Spleen (tissue), 11 donors: ENCODE measurements at regions not wholly inside any gene's neighbourhood (a gene's known extent, or its start where the extent isn't known, plus 50 kb on each side); places are given as distances from the start of the nearest gene placed in this dataset.

Experiments
- DNase-seq: peaks from one replicate; pipeline ENCODE4 v3.0.0-alpha.2; 2020
- H3K27ac ChIP-seq, 8 donors: fragments of 200-600 bp; sonication (generic) in 7 of 8; 1 replicate in 4 of 8; 2 replicates in 4 of 8; pipeline versions ENCODE4 v1.5.0 to v1.8.0; 2016 to 2021; ENCODE audit warnings: inconsistent platforms in 4 of 8, mild to moderate bottlenecking in 4 of 8, moderate library complexity in 1 of 8
- H3K27me3 ChIP-seq, 7 donors: fragments of 200-600 bp; sonication (generic) in 6 of 7; replicated peaks in 1 of 7; 1 replicate in 4 of 7; 2 replicates in 3 of 7; pipeline versions ENCODE4 v1.5.0 to v1.8.0; 2016 to 2021; ENCODE audit warnings: inconsistent platforms in 3 of 7, mild to moderate bottlenecking in 1 of 7
- H3K36me3 ChIP-seq, 6 donors: fragments of 200-600 bp; sonication (generic) in 5 of 6; 1 replicate in 4 of 6; 2 replicates in 2 of 6; pipeline versions ENCODE4 v1.5.0 to v1.8.0; 2016 to 2021; ENCODE audit warnings: inconsistent platforms in 2 of 6
- H3K4me1 ChIP-seq, 6 donors: fragments of 200-600 bp; sonication (generic) in 5 of 6; 1 replicate in 3 of 6; 2 replicates in 3 of 6; pipeline versions ENCODE4 v1.5.0 to v1.8.0; 2016 to 2021; ENCODE audit warnings: inconsistent platforms in 3 of 6
- H3K4me3 ChIP-seq, 8 donors: fragments of 200-600 bp; sonication (generic) in 7 of 8; 1 replicate in 4 of 8; 2 replicates in 4 of 8; pipeline versions ENCODE4 v1.5.0 to v1.8.0; 2016 to 2021; ENCODE audit warnings: inconsistent platforms in 4 of 8, mild to moderate bottlenecking in 4 of 8, moderate library complexity in 2 of 8
- H3K9me3 ChIP-seq, 8 donors: fragments of 200-600 bp; sonication (generic) in 7 of 8; 1 replicate in 4 of 8; 2 replicates in 4 of 8; pipeline versions ENCODE4 v1.5.0 to v1.8.0; 2016 to 2021; ENCODE audit warnings: inconsistent platforms in 4 of 8
- CTCF ChIP-seq, 11 experiments: fragments of 200-600 bp in 7 of 11; fragments of 450-650 bp in 4 of 11; sonication (generic) in 4 of 11; IDR thresholded peaks in 8 of 11; conservative IDR thresholded peaks in 3 of 11; 1 replicate in 7 of 11; 2 replicates in 4 of 11; pipeline versions ENCODE4 v1.4.0 to v1.8.0; 2016 to 2021; ENCODE audit warnings: antibody characterized with exemption in 11 of 11, inconsistent platforms in 4 of 11, mild to moderate bottlenecking in 1 of 11
- POLR2A ChIP-seq, 3 donors: fragments of 450-650 bp; IDR thresholded peaks; one replicate each; pipeline ENCODE4 v1.5.1; 2017; ENCODE audit warnings: antibody characterized with exemption in 3 of 3, mild to moderate bottlenecking in 1 of 3
- POLR2AphosphoS5 ChIP-seq, 3 donors: sonication (generic); formaldehyde crosslinking; IDR thresholded peaks; one replicate each; pipeline ENCODE4 v1.5.1; 2017; ENCODE audit warnings: antibody characterized with exemption in 3 of 3
- WGBS, 5 donors: extraction: QIAGEN DNeasy Blood & Tissue Kit in 3 of 5; methylation state at CpG; one replicate each; pipeline versions ENCODE4 v1.1.5 to v1.1.7; 2013 to 2018; 5-methylcytosine and 5-hydroxymethylcytosine counted together
- intact Hi-C: fragments of 100-400 bp; cut with DNase I; formaldehyde crosslinking; loops from one replicate; pipeline ENCODE4 v1.15.0; 2023; ENCODE audit warnings: low total_unique reads
- donor health status: healthy with polysubstance abuse.
- donor health status: DM: no; HTN: no; CAD: no; lungs with moderate emphysema.
- donor health status: DM: no; HTN: no; CAD: no.
- donor health status: Bipolar disorder and iron deficiency.
- donor health status: healthy.
- donor health status: DM: no; HTN: no; CAD: no.
- donor health status: DM: yes; HTN: yes; CAD: no.

GRCh38 chr10:55062349-55062748 lies 261.3 kb upstream of the PCDH15 start:
- H3K36me3 ChIP-seq = no peaks in the 10 kb centered on the region
- no peak overlapping the region for H3K4me3 ChIP-seq
- DNase-seq = no peak
- H3K4me1 ChIP-seq = no peaks in the 10 kb centered on the region
- H3K27ac ChIP-seq = no peak overlapping the region
- intact Hi-C loops = no loop called here
- H3K27me3 ChIP-seq = no peaks in the 10 kb centered on the region
- TF ChIP-seq POLR2A (IDR thresholded peaks at IDR 0.05) (no peak), POLR2AphosphoS5 (IDR thresholded peaks at IDR 0.05) (no peak), CTCF (IDR thresholded peaks at IDR 0.05 in 8 of 11, conservative IDR thresholded peaks at IDR 0.05 in 3 of 11) (no peak)
- H3K9me3 ChIP-seq = no peaks in the 10 kb centered on the region

- peaks cover 0 to 5% (median 0%) of the 10 kb centered on the region in 8 donors for H3K9me3 ChIP-seq
- no peaks in the 10 kb centered on the region for H3K36me3 ChIP-seq
- no peaks in the 10 kb centered on the region for H3K27me3 ChIP-seq
- DNase-seq = no peak
- no peaks in the 10 kb centered on the region for H3K4me1 ChIP-seq
- intact Hi-C loops = no loop called here
- WGBS, 5 donors = 82 to 95% (median 86%) methylated on average over 5 of the region's 5 CpGs
- no peak for TF ChIP-seq POLR2A (IDR thresholded peaks at IDR 0.05)
- no peak for TF ChIP-seq POLR2AphosphoS5 (IDR thresholded peaks at IDR 0.05)
- no peak for TF ChIP-seq CTCF (IDR thresholded peaks at IDR 0.05 in 8 of 11, conservative IDR thresholded peaks at IDR 0.05 in 3 of 11)
- no peak overlapping the region for H3K4me3 ChIP-seq
- no peak overlapping the region for H3K27ac ChIP-seq
These were observed 257.8 kb upstream of the PCDH15 start for GRCh38 chr10:55058800-55059199.

GRCh38 chr10:55051515-55051914 lies 250.5 kb upstream of the PCDH15 start:
- no peak for DNase-seq
- H3K4me3 ChIP-seq = no peak overlapping the region
- no peak overlapping the region for H3K27ac ChIP-seq
- intact Hi-C loops = no loop called here
- H3K27me3 ChIP-seq = no peaks in the 10 kb centered on the region
- H3K9me3 ChIP-seq = peaks cover 0 to 5% (median 0%) of the 10 kb centered on the region in 8 donors
- no peaks in the 10 kb centered on the region for H3K36me3 ChIP-seq
- WGBS, 5 donors = 64 to 84% (median 76%) methylated on average over 2 of the region's 2 CpGs
- TF ChIP-seq POLR2A (IDR thresholded peaks at IDR 0.05) = no peak
- no peak for TF ChIP-seq CTCF (IDR thresholded peaks at IDR 0.05 in 8 of 11, conservative IDR thresholded peaks at IDR 0.05 in 3 of 11)
- no peak for TF ChIP-seq POLR2AphosphoS5 (IDR thresholded peaks at IDR 0.05)
- no peaks in the 10 kb centered on the region for H3K4me1 ChIP-seq

GRCh38 chr10:55048830-55049498 lies 247.9 kb upstream of the PCDH15 start:
- no peaks in the 10 kb centered on the region for H3K4me1 ChIP-seq
- TF ChIP-seq CTCF (IDR thresholded peaks at IDR 0.05 in 8 of 11, conservative IDR thresholded peaks at IDR 0.05 in 3 of 11) (no peak), POLR2A (IDR thresholded peaks at IDR 0.05) (no peak), POLR2AphosphoS5 (IDR thresholded peaks at IDR 0.05) (no peak)
- H3K36me3 ChIP-seq = no peaks in the 10 kb centered on the region
- H3K27me3 ChIP-seq = no peaks in the 10 kb centered on the region
- no peak overlapping the region for H3K27ac ChIP-seq
- intact Hi-C loops = no loop called here
- WGBS, 5 donors = 42 to 58% (median 53%) methylated on average over 3 of the region's 3 CpGs
- H3K9me3 ChIP-seq = no peaks in the 10 kb centered on the region
- H3K4me3 ChIP-seq = no peak overlapping the region
- DNase-seq = no peak
